AG10803 (cell line): ENCODE measurements at regions not wholly inside any gene's neighbourhood (a gene's known extent, or its start where the extent isn't known, plus 50 kb on each side); places are given as distances from the start of the nearest gene placed in this dataset.

Source experiments
- DNase-seq: peaks from one replicate; pipeline ENCODE4 v3.0.0; 2010; ENCODE audit warnings: low read depth
- H3K4me3 ChIP-seq: 2 replicates; pipeline ENCODE4 v1.5.1; 2011; ENCODE audit warnings: mild to moderate bottlenecking, low read length, control low read depth
- CTCF ChIP-seq: conservative IDR thresholded peaks from 2 replicates; pipeline ENCODE4 v1.5.1; 2011; ENCODE audit warnings: mild to moderate bottlenecking, low read length, control low read depth, inconsistent platforms

- TF ChIP-seq CTCF = no peak
- DNase-seq = peak; percentile 75
- no peak overlapping the region for H3K4me3 ChIP-seq
These were observed 259.9 kb upstream of the MARCKS start for GRCh38 chr6:113597231-113597583.

- TF ChIP-seq CTCF = no peak
- H3K4me3 ChIP-seq = no peak overlapping the region
- DNase-seq = no peak
These were observed 258.4 kb upstream of the MARCKS start for GRCh38 chr6:113598786-113599185.

GRCh38 chr6:113599444-113599843 lies 257.7 kb upstream of the MARCKS start:
- no peak for DNase-seq
- no peak overlapping the region for H3K4me3 ChIP-seq
- no peak for TF ChIP-seq CTCF

- TF ChIP-seq CTCF = no peak
- no peak for DNase-seq
These were observed 256.4 kb upstream of the MARCKS start for GRCh38 chr6:113600551-113601339.

GRCh38 chr6:113607821-113608545 lies 249.2 kb upstream of the MARCKS start:
- no peak for TF ChIP-seq CTCF
- H3K4me3 ChIP-seq = no peak overlapping the region

More at GRCh38 chr6:113600551-113601339, 256.4 kb upstream of the MARCKS start:
- H3K4me3 ChIP-seq = no peak overlapping the region

GRCh38 chr6:113610377-113610988 lies 246.7 kb upstream of the MARCKS start:
- no peak for TF ChIP-seq CTCF
- H3K4me3 ChIP-seq = no peak overlapping the region
- DNase-seq = no peak

More at GRCh38 chr6:113607821-113608545, 249.2 kb upstream of the MARCKS start:
- DNase-seq = no peak
